ENCODE measurements at regions not wholly inside any gene's neighbourhood (a gene's known extent, or its start where the extent isn't known, plus 50 kb on each side); places are given as distances from the start of the nearest gene placed in this dataset.
A peak's percentile ranks its signal among the peaks of the same experiment; 100 is the strongest.

DNA sequence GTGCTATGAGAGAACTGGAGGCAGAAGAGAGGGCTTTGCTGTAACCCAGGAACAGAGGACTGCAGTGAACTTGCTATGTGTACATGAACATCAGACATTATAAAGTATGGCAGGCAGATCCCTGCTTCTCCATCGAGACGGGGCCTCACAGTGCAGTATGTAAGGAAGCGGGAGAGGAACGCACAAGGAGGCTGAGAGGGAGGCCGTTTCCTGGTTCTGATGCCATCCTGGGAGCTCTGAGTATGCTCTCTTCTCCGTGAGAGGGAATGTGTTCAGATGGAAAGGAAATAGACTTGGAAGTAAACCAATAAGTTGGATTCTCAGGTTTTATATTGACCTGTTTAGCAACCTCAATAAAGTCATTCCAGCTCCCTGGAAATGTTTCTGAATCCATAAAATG, 101.8 kb downstream of the ALDH8A1 start:
- no peak overlapping the region for H3K9ac ChIP-seq
- TF ChIP-seq, protein P1, sequence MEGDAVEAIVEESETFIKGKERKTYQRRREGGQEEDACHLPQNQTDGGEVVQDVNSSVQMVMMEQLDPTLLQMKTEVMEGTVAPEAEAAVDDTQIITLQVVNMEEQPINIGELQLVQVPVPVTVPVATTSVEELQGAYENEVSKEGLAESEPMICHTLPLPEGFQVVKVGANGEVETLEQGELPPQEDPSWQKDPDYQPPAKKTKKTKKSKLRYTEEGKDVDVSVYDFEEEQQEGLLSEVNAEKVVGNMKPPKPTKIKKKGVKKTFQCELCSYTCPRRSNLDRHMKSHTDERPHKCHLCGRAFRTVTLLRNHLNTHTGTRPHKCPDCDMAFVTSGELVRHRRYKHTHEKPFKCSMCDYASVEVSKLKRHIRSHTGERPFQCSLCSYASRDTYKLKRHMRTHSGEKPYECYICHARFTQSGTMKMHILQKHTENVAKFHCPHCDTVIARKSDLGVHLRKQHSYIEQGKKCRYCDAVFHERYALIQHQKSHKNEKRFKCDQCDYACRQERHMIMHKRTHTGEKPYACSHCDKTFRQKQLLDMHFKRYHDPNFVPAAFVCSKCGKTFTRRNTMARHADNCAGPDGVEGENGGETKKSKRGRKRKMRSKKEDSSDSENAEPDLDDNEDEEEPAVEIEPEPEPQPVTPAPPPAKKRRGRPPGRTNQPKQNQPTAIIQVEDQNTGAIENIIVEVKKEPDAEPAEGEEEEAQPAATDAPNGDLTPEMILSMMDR (IDR thresholded peaks at IDR 0.05): no peak

DNA sequence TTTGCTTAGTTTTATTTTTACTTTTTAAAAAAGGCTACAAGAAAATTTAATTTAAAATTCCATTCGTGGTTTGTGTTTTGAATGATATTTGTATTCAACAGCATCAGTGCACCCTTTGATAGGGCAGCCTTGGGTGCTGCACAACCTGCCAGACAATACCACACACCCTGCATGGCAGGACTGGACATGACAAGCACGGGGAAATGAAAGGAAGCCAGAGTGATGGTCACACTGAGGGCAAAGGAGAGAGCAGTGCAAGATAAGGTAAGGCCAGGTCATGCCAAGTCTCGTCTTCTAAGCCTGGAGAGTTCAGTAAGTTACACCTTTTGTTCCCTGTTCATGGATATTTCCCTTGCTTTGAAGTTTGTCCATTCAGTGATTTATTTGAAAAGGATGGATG, 103.0 kb downstream of the ALDH8A1 start:
- H3K4me3 ChIP-seq (ENCODE audit: low read depth, low read length): no peak overlapping the region
- peak overlapping the region; percentile 31 for H2AFZ ChIP-seq
- H3K9me3 ChIP-seq (ENCODE audit: control insufficient read depth, low read length): no peaks in the 10 kb centered on the region
- peaks cover 7% of the 10 kb centered on the region for H3K4me1 ChIP-seq
- TF ChIP-seq, protein P1 (IDR thresholded peaks at IDR 0.05): no peak
- no peaks in the 10 kb centered on the region for H3K36me3 ChIP-seq (ENCODE audit: control insufficient read depth, insufficient read depth, low read length)
- no peaks in the 10 kb centered on the region for H3K79me2 ChIP-seq
- H3K27ac ChIP-seq: peak overlapping the region; percentile 5
- H3K27me3 ChIP-seq (ENCODE audit: control insufficient read depth, insufficient read depth, low read length): no peaks in the 10 kb centered on the region
- no peak overlapping the region for H3K4me2 ChIP-seq (ENCODE audit: low read length)
- no peak overlapping the region for H3K9ac ChIP-seq

More for the DNA sequence above, 101.8 kb downstream of the ALDH8A1 start:
- peak overlapping the region; percentile 51 for H2AFZ ChIP-seq
- H3K27ac ChIP-seq: no peak overlapping the region
- H3K4me3 ChIP-seq (ENCODE audit: low read depth, low read length): no peak overlapping the region
- no peaks in the 10 kb centered on the region for H3K9me3 ChIP-seq (ENCODE audit: control insufficient read depth, low read length)
- no peaks in the 10 kb centered on the region for H3K79me2 ChIP-seq
- no peak overlapping the region for H3K4me2 ChIP-seq (ENCODE audit: low read length)
- peaks cover 9% of the 10 kb centered on the region for H3K4me1 ChIP-seq
- H3K27me3 ChIP-seq (ENCODE audit: control insufficient read depth, insufficient read depth, low read length): no peaks in the 10 kb centered on the region
- no peaks in the 10 kb centered on the region for H3K36me3 ChIP-seq (ENCODE audit: control insufficient read depth, insufficient read depth, low read length)

GRCh38 chr6:134846031-134846430, 103.9 kb downstream of the ALDH8A1 start:
- H2AFZ ChIP-seq: no peak overlapping the region
- H3K27ac ChIP-seq: no peak overlapping the region
- no peak overlapping the region for H3K4me3 ChIP-seq (ENCODE audit: low read depth, low read length)
- no peaks in the 10 kb centered on the region for H3K36me3 ChIP-seq (ENCODE audit: control insufficient read depth, insufficient read depth, low read length)
- peaks cover 7% of the 10 kb centered on the region for H3K4me1 ChIP-seq
- no peaks in the 10 kb centered on the region for H3K79me2 ChIP-seq
- H3K9me3 ChIP-seq (ENCODE audit: control insufficient read depth, low read length): no peaks in the 10 kb centered on the region
- TF ChIP-seq, protein P1 (IDR thresholded peaks at IDR 0.05): no peak
- no peak overlapping the region for H3K9ac ChIP-seq
- H3K4me2 ChIP-seq (ENCODE audit: low read length): no peak overlapping the region
- no peaks in the 10 kb centered on the region for H3K27me3 ChIP-seq (ENCODE audit: control insufficient read depth, insufficient read depth, low read length)

DNA sequence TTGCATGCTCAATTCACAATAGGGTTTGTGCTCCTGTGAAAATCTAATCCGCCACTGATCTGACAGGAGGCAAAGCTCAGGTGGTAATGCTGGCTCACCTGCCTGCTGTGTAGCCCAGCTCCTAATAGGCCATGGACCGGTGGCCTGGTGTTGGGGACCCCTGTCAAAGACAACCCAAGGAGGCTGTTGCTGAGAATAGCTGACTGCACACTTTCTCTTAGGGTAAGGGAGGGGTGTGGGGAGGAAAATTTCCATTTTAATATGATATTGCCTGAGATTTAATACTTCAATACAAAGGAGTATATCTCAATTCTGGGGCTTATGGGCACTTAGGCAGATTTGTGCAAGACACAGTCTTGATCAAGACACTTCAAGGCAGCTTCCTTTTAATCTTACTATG, 105.8 kb downstream of the ALDH8A1 start:
- no peaks in the 10 kb centered on the region for H3K27me3 ChIP-seq (ENCODE audit: control insufficient read depth, insufficient read depth, low read length)
- TF ChIP-seq, protein P1 (IDR thresholded peaks at IDR 0.05): no peak
- H3K4me2 ChIP-seq (ENCODE audit: low read length): no peak overlapping the region
- no peaks in the 10 kb centered on the region for H3K36me3 ChIP-seq (ENCODE audit: control insufficient read depth, insufficient read depth, low read length)
- no peak overlapping the region for H3K27ac ChIP-seq
- H3K4me1 ChIP-seq: peaks cover 14% of the 10 kb centered on the region
- no peaks in the 10 kb centered on the region for H3K79me2 ChIP-seq
- H2AFZ ChIP-seq: peak overlapping the region; percentile 10
- H3K9ac ChIP-seq: no peak overlapping the region
- no peak overlapping the region for H3K4me3 ChIP-seq (ENCODE audit: low read depth, low read length)
- H3K9me3 ChIP-seq (ENCODE audit: control insufficient read depth, low read length): no peaks in the 10 kb centered on the region

DNA sequence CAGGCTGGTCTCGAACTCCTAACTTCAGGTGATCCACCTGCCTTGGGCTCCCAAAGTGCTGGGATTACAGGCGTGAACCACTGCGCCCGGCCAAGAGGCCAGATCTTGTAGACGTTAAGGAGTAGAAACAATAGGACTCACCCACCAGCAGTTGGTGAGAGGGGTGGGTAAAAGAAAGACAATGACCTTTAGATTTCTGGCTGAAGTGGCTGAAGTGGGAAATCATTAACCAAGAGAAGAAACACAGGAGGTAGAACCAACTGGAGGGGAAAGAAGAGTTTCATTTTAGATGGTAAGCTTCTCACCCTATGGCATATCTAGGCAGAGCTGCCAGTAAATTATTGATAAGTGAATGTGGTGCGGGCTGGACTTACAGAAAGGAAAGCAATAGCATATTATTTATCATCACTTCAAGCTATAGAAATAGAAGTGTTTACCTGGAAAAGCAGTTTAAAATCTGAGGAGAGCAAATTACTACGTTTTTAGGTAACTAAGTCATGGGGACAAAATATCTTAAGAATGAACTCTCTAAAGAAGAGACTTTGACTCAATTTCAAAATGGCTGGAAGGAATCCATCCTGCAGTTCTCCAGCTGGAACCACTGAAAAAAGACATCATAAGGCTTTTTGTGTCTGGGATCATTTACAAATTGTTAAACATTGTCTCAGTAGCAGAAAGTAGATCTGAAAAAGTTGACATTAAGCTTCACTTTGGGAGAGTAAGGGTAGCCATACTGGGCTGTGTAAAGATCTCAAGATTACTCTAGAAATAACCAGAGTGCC, 109.6 kb downstream of the ALDH8A1 start:
- TF ChIP-seq, protein P1 (IDR thresholded peaks at IDR 0.05): no peak
- no peak overlapping the region for H2AFZ ChIP-seq
- no peak overlapping the region for H3K4me3 ChIP-seq (ENCODE audit: low read depth, low read length)
- no peaks in the 10 kb centered on the region for H3K36me3 ChIP-seq (ENCODE audit: control insufficient read depth, insufficient read depth, low read length)
- H3K9me3 ChIP-seq (ENCODE audit: control insufficient read depth, low read length): no peaks in the 10 kb centered on the region
- no peak overlapping the region for H3K4me2 ChIP-seq (ENCODE audit: low read length)
- H3K79me2 ChIP-seq: no peaks in the 10 kb centered on the region
- H3K4me1 ChIP-seq: peaks cover 21% of the 10 kb centered on the region
- H3K27me3 ChIP-seq (ENCODE audit: control insufficient read depth, insufficient read depth, low read length): no peaks in the 10 kb centered on the region
- peak overlapping the region; percentile 59 for H3K27ac ChIP-seq
- H3K9ac ChIP-seq: no peak overlapping the region
